Neural cell (in vitro differentiated cells): ENCODE measurements at regions not wholly inside any gene's neighbourhood (a gene's known extent, or its start where the extent isn't known, plus 50 kb on each side); places are given as distances from the start of the nearest gene placed in this dataset.

Source experiments
- H2AFZ ChIP-seq: fragments of 200-600, 300-800 bp; sonication (generic), shearing (Covaris generic); 2 replicates; pipeline ENCODE4 v1.6.0; 2014; ENCODE audit warnings: low read depth, mild to moderate bottlenecking, antibody characterized with exemption, low read length, moderate library complexity
- H3F3A ChIP-seq: fragments of 200-600 bp; shearing (Covaris generic); 2 replicates; pipeline ENCODE4 v1.6.1; 2016; ENCODE audit warnings: mild to moderate bottlenecking, moderate library complexity, mixed read lengths, antibody characterized with exemption, low read length; ENCODE audit not compliant: insufficient read depth, poor library complexity, severe bottlenecking
- H3K27ac ChIP-seq: fragments of 200-600, 300-800 bp; sonication (generic), shearing (Covaris generic); 2 replicates; pipeline ENCODE4 v1.5.1; 2014; ENCODE audit warnings: mild to moderate bottlenecking, low read length, moderate library complexity
- H3K27me3 ChIP-seq: fragments of 300-800, 200-600 bp; sonication (generic), shearing (Covaris generic); 2 replicates; pipeline ENCODE4 v1.6.0; 2014; ENCODE audit warnings: mild to moderate bottlenecking, low read depth, low read length, moderate library complexity; ENCODE audit not compliant: insufficient read depth
- H3K36me3 ChIP-seq: fragments of 300-800, 200-600 bp; sonication (generic), shearing (Covaris generic); 2 replicates; pipeline ENCODE4 v1.5.1; 2014; ENCODE audit warnings: mild to moderate bottlenecking, antibody characterized with exemption, low read length, moderate library complexity; ENCODE audit not compliant: insufficient read depth
- H3K4me2 ChIP-seq: fragments of 300-800, 200-600 bp; sonication (generic), shearing (Covaris generic); 2 replicates; pipeline ENCODE4 v1.6.0; 2014; ENCODE audit warnings: mild to moderate bottlenecking, low read length
- H3K4me3 ChIP-seq: fragments of 300-800, 200-600 bp; sonication (generic), shearing (Covaris generic); 2 replicates; pipeline ENCODE4 v1.5.1; 2014; ENCODE audit warnings: mild to moderate bottlenecking, low read length, moderate library complexity
- H3K79me2 ChIP-seq: fragments of 200-600 bp; shearing (Covaris generic); replicated peaks from 2 replicates; pipeline ENCODE4 v1.6.0; 2014; ENCODE audit warnings: mild to moderate bottlenecking, low read length, moderate library complexity; ENCODE audit not compliant: insufficient read depth
- H3K9ac ChIP-seq: fragments of 300-800, 200-600 bp; sonication (generic), shearing (Covaris generic); 2 replicates; pipeline ENCODE4 v1.6.1; 2016; ENCODE audit warnings: mild to moderate bottlenecking, low read length, mixed read lengths
- H3K9me2 ChIP-seq: fragments of 200-600 bp; shearing (Covaris generic); 2 replicates; pipeline ENCODE4 v1.6.1; 2016; ENCODE audit warnings: mild to moderate bottlenecking, low read length, mixed read lengths; ENCODE audit not compliant: insufficient read depth
- H3K9me3 ChIP-seq: fragments of 200-600, 300-800 bp; sonication (generic), shearing (Covaris generic); 2 replicates; pipeline ENCODE4 v1.6.1; 2016; ENCODE audit warnings: mild to moderate bottlenecking, mixed run types, low read length, moderate library complexity, mixed read lengths
- H4K20me1 ChIP-seq: fragments of 200-600 bp; shearing (Covaris generic); 2 replicates; pipeline ENCODE4 v1.6.1; 2016; ENCODE audit warnings: mild to moderate bottlenecking, mixed run types; ENCODE audit not compliant: insufficient read depth
- CTCF ChIP-seq: fragments of 450-650 bp; IDR thresholded peaks from 2 replicates; pipeline ENCODE4 v1.5.1; 2014; ENCODE audit warnings: antibody characterized with exemption, mild to moderate bottlenecking, moderate library complexity; ENCODE audit not compliant: poor library complexity, severe bottlenecking
- EP300 ChIP-seq: fragments of 450-650 bp; conservative IDR thresholded peaks from 2 replicates; pipeline ENCODE4 v1.6.1; 2014; ENCODE audit warnings: antibody characterized with exemption, mild to moderate bottlenecking, moderate library complexity; ENCODE audit not compliant: poor library complexity, severe bottlenecking
- EZH2 ChIP-seq: fragments of 200-600, 300-800 bp; shearing (Covaris generic), sonication (generic); IDR thresholded peaks from 2 replicates; pipeline ENCODE4 v1.6.1; 2014; ENCODE audit warnings: antibody characterized with exemption, low read length, borderline replicate concordance, mild to moderate bottlenecking; ENCODE audit not compliant: insufficient read depth, poor library complexity, severe bottlenecking
- MXI1 ChIP-seq: fragments of 450-650 bp; conservative IDR thresholded peaks from 2 replicates; pipeline ENCODE4 v1.6.1; 2014; ENCODE audit warnings: antibody characterized with exemption, mild to moderate bottlenecking; ENCODE audit not compliant: poor library complexity, severe bottlenecking
- POLR2AphosphoS5 ChIP-seq: IDR thresholded peaks from 2 replicates; pipeline ENCODE4 v1.6.1; 2012
- RAD21 ChIP-seq: fragments of 450-650 bp; conservative IDR thresholded peaks from 2 replicates; pipeline ENCODE4 v1.6.1; 2014; ENCODE audit warnings: antibody characterized with exemption, mild to moderate bottlenecking, moderate library complexity
- REST ChIP-seq: IDR thresholded peaks from 2 replicates; pipeline ENCODE4 v1.6.1; 2012; ENCODE audit warnings: borderline replicate concordance
- SMC3 ChIP-seq: fragments of 450-650 bp; conservative IDR thresholded peaks from 2 replicates; pipeline ENCODE4 v1.6.1; 2014; ENCODE audit warnings: antibody characterized with exemption, mild to moderate bottlenecking, moderate library complexity; ENCODE audit not compliant: poor library complexity
- TAF1 ChIP-seq: IDR thresholded peaks from 2 replicates; pipeline ENCODE4 v1.6.1; 2012; ENCODE audit warnings: low read depth

GRCh38 chr22:49600891-49601431, 226.7 kb downstream of the BRD1 start:
- Histone ChIP-seq H3K9me3 (peaks cover 4% of the 10 kb centered on the region), H3K9ac (no peak overlapping the region)
- no peak for TF ChIP-seq RAD21
- no peak for TF ChIP-seq CTCF
- TF ChIP-seq POLR2AphosphoS5, result no peak
- TF ChIP-seq SMC3, result no peak
- TF ChIP-seq EZH2, result no peak
- no peak for TF ChIP-seq REST
- no peak for TF ChIP-seq EP300
- no peak for TF ChIP-seq TAF1
- no peak for TF ChIP-seq MXI1

GRCh38 chr22:49600468-49600867, 227.2 kb downstream of the BRD1 start:
- Histone ChIP-seq H3K4me2 (no peak overlapping the region), H3K4me3 (no peak overlapping the region), H3K27me3 (no peaks in the 10 kb centered on the region), H3K9ac (no peak overlapping the region), H3K27ac (no peak overlapping the region), H4K20me1 (no peaks in the 10 kb centered on the region), H3K9me2 (no peaks in the 10 kb centered on the region), H2AFZ (no peak overlapping the region), H3K79me2 (no peaks in the 10 kb centered on the region), H3K36me3 (no peaks in the 10 kb centered on the region), H3K9me3 (peaks cover 3% of the 10 kb centered on the region), H3F3A (no peaks in the 10 kb centered on the region)
- no peak for TF ChIP-seq SMC3
- no peak for TF ChIP-seq EP300
- no peak for TF ChIP-seq POLR2AphosphoS5
- no peak for TF ChIP-seq TAF1
- TF ChIP-seq RAD21, result no peak
- no peak for TF ChIP-seq REST
- no peak for TF ChIP-seq MXI1
- TF ChIP-seq EZH2, result no peak
- TF ChIP-seq CTCF, result no peak

More at GRCh38 chr22:49600891-49601431, 226.7 kb downstream of the BRD1 start:
- Histone ChIP-seq H3K27me3 (no peaks in the 10 kb centered on the region), H3K9me2 (no peaks in the 10 kb centered on the region), H3K4me2 (no peak overlapping the region), H3K79me2 (no peaks in the 10 kb centered on the region), H3F3A (no peaks in the 10 kb centered on the region), H3K36me3 (no peaks in the 10 kb centered on the region), H2AFZ (no peak overlapping the region), H3K27ac (no peak overlapping the region), H3K4me3 (no peak overlapping the region), H4K20me1 (no peaks in the 10 kb centered on the region)
